Urinary bladder (tissue), 3 donors: ENCODE measurements at regions not wholly inside any gene's neighbourhood (a gene's known extent, or its start where the extent isn't known, plus 50 kb on each side); places are given as distances from the start of the nearest gene placed in this dataset.
"Not testable (repeated sequence)": the region's sequence is repeated elsewhere in the genome, so short reads cannot be mapped to it uniquely, and the experiment has no call there.

Experiments used
- DNase-seq: peaks from one replicate; pipeline ENCODE4 v3.0.0-alpha.2; 2015; ENCODE audit errors: extremely low spot score
- H3K27ac ChIP-seq: one replicate; pipeline ENCODE4 v1.5.1; 2013; ENCODE audit warnings: low read depth, mild to moderate bottlenecking, moderate library complexity
- H3K36me3 ChIP-seq: one replicate; pipeline ENCODE4 v1.6.1; 2013; ENCODE audit warnings: mild to moderate bottlenecking, moderate library complexity; ENCODE audit not compliant: insufficient read depth
- H3K4me1 ChIP-seq: one replicate; pipeline ENCODE4 v1.6.1; 2013; ENCODE audit warnings: mild to moderate bottlenecking, moderate library complexity; ENCODE audit not compliant: insufficient read depth
- H3K4me3 ChIP-seq: one replicate; pipeline ENCODE4 v1.5.1; 2013; ENCODE audit warnings: low read depth, low read length
- WGBS: extraction: QIAGEN DNeasy Blood & Tissue Kit; methylation state at CpG from one replicate; pipeline ENCODE4 v1.1.7; 2013; 5-methylcytosine and 5-hydroxymethylcytosine counted together
- donor health status: healthy with polysubstance abuse.
- donor health status: healthy.

DNA sequence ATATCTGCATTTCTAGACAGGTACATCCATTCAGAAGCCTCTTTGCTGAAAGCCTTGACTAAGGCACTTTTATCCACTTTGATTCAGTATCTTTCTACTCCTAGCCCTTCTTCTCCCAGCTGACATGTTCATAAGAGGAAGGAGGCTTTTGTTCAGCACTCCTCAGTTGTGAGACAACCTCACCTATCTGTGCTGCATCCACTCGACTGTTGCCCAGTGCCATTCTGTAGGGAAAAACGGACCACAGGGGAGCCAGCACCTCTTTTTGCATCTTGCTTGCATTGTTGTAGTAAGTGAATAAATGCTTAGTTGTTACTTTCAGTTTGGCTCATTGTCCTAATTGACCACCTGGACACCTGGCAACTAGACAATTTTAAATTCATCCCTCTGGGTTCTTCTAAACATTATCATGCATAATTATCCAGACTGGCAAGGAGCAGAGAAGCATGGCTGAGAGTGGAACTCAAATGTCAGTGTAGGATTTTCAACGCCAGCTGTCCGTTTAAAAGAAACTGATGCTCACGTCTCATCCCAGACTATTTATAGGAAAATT is 83.8 kb upstream of the BOD1L1 start:
- Histone ChIP-seq H3K4me1 (no peaks in the 10 kb centered on the region), H3K36me3 (no peaks in the 10 kb centered on the region), H3K27ac (no peak overlapping the region), H3K4me3 (no peak overlapping the region)
- no peak for DNase-seq
- WGBS: 69% methylated on average over 5 of the region's 5 CpGs

DNA sequence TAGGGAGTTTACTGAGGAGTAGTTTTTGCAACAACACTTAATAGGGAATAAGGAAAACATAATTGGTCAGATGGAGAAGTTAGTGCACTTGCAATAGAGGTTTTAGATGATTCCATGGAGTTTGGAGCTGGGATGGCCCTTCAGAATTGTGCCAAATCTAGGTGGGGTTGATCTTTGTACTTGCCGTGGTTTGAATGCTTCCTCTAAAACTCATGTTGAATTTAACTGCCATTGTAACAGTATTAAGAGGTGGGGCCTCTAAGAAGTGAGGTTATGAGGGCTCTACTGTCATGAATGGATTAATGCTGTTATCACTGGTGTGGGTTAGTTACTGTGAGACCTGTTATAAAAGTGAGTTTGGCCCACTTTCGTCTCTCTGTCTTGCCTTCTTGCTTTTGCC is 94.4 kb upstream of the BOD1L1 start:
- 57% methylated on average over 2 of the region's 2 CpGs for WGBS
- no peak for DNase-seq

DNA sequence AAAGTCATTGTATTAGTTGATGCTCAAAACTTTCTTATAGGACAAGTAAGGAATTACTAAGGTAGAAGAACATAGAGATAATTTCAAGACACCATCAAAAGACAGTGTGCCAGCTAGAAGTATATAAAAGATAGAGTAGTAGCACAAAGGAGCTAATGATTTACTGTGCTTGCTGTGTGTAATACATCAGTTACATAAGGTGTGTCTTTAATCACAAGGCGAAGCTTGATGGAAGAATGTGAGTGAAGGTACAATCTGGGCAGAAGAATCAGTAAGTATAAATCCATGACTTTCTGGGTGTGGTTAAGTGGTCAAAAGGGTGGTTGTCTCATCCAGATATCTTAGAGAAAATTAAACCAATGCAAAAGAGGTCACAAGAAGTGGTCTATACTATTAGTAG is 95.1 kb upstream of the BOD1L1 start:
- Histone ChIP-seq H3K27ac (no peak overlapping the region), H3K4me3 (no peak overlapping the region), H3K4me1 (no peaks in the 10 kb centered on the region), H3K36me3 (no peaks in the 10 kb centered on the region)
- WGBS: 91% methylated on average over 1 of the region's 1 CpG
- no peak for DNase-seq

More for the DNA sequence above, 94.4 kb upstream of the BOD1L1 start:
- no peaks in the 10 kb centered on the region for H3K4me1 ChIP-seq
- H3K4me3 ChIP-seq: no peak overlapping the region
- no peaks in the 10 kb centered on the region for H3K36me3 ChIP-seq
- H3K27ac ChIP-seq: no peak overlapping the region

- no peak overlapping the region for H3K27ac ChIP-seq
- no peak for DNase-seq
- no peaks in the 10 kb centered on the region for H3K36me3 ChIP-seq
- WGBS: 79% methylated on average over 6 of the region's 6 CpGs
- no peak overlapping the region for H3K4me3 ChIP-seq
- no peaks in the 10 kb centered on the region for H3K4me1 ChIP-seq
Observed at GRCh38 chr4:13728761-13729160, 101.2 kb upstream of the BOD1L1 start.

DNA sequence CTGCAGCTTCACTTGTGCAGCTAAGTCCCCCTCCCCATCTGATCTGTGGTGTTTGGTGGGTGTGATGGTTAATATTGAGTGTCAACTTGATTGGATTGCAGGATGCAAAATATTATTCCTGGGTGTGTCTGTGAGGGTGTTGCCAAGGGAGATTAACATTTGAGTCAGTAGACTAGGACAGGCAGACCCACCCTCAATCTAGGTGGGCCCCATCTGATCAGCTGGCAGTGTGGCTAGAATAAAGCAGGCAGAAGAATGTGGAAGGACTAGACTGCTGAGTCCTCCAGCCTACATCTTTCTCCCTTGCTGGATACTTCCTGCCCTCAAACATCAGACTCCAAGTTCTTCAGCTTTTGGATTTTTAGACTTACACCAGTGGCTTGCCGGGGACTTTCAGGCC is 103.5 kb upstream of the BOD1L1 start:
- Histone ChIP-seq H3K4me3 (no peak overlapping the region), H3K36me3 (no peaks in the 10 kb centered on the region), H3K27ac (no peak overlapping the region), H3K4me1 (no peaks in the 10 kb centered on the region)
- 94% methylated on average over 1 of the region's 1 CpG for WGBS
- DNase-seq: no peak

GRCh38 chr4:13733817-13734216 is 106.3 kb upstream of the BOD1L1 start:
- WGBS: 15% methylated on average over 1 of the region's 1 CpG
- no peak for DNase-seq
- no peak overlapping the region for H3K4me3 ChIP-seq

DNA sequence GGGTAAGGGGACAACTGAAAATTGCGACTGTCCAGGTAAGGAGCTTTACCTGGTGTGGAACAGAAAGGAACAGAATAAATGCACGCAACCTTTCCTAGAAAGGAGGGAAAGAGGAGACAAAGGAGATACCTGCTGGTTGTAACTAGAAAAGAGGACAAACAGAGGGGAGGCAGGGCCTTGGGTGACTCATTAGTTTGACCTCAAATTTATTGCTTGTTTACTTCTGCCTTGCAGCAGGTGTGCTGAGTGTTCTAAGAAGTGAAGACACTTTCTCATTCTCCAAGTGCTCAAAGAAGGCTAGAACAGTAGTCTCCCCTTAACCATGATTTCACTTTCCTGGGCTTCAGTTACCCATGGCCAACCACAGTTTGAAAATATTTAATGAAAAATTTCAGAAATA is 123.1 kb upstream of the BOD1L1 start:
- Histone ChIP-seq H3K27ac (no peak overlapping the region), H3K36me3 (no peaks in the 10 kb centered on the region), H3K4me3 (no peak overlapping the region), H3K4me1 (no peaks in the 10 kb centered on the region)
- no peak for DNase-seq
- 70% methylated on average over 2 of the region's 2 CpGs for WGBS

More at GRCh38 chr4:13733817-13734216, 106.3 kb upstream of the BOD1L1 start:
- Histone ChIP-seq H3K27ac (no peak overlapping the region), H3K36me3 (no peaks in the 10 kb centered on the region), H3K4me1 (no peaks in the 10 kb centered on the region)

DNA sequence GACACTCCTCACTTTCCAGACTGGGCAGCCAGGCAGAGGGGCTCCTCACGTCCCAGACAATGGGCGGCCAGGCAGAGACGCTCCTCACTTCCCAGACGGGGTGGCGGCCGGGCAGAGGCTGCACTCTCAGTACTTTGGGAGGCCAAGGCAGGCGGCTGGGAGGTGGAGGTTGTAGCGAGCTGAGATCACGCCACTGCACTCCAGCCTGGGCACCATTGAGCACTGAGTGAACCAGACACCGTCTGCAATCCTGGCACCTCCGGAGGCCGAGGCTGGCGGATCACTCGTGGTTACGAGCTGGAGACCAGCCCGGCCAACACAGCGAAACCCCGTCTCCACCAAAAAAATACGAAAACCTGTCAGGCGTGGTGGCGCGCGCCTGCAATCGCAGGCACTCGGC is 134.1 kb upstream of the BOD1L1 start:
- not testable (repeated sequence) for H3K36me3 ChIP-seq, H3K27ac ChIP-seq, DNase-seq, H3K4me1 ChIP-seq, H3K4me3 ChIP-seq
- WGBS: 95% methylated on average over 25 of the region's 25 CpGs

GRCh38 chr4:13762130-13762529 is 134.6 kb upstream of the BOD1L1 start:
- H3K4me1 ChIP-seq: no peaks in the 10 kb centered on the region
- H3K4me3 ChIP-seq: no peak overlapping the region
- H3K27ac ChIP-seq: no peak overlapping the region
- no peak for DNase-seq
- H3K36me3 ChIP-seq: no peaks in the 10 kb centered on the region
- WGBS: 78% methylated on average over 2 of the region's 2 CpGs

DNA sequence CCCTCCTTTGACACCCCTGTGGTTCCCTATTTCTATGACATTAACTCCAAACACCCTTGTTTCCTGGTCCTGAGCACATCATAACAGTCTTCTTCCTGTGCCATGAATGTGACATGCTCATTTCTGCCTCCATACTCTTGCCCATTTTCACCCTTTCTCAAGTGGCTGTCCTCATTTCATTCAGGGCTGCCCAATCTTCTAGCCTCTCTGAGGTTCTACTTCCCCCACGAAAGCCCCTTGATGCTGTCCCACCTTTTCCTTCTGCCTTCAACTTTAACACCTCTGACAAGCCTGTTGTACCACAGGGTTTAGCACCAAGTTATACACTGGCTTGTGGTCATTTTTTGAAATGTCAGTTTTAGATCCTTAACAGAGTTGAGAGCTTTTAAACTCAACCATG is 136.2 kb upstream of the BOD1L1 start:
- DNase-seq: no peak
- Histone ChIP-seq H3K27ac (no peak overlapping the region), H3K36me3 (no peaks in the 10 kb centered on the region), H3K4me1 (no peaks in the 10 kb centered on the region), H3K4me3 (no peak overlapping the region)
- 84% methylated on average over 1 of the region's 1 CpG for WGBS

DNA sequence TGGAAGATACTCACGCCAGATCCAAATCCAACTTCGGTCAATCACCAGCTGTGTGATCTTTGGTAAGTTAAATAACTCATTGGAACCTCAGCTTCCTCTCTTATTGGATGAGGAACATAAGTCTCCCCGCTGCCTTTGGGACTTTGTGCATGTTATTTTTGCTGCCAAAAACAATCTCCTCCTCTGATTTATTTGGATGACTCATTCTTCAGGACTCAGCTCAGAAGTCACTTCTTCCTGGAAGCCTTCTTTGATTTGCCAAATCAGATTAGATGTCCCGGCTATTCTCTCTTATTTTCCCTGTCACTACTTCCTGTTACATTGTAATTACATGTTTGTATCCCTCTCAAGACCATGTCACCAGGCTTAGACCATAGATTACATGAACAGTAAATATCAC is 138.0 kb upstream of the BOD1L1 start:
- Histone ChIP-seq H3K27ac (no peak overlapping the region), H3K4me1 (no peaks in the 10 kb centered on the region), H3K4me3 (no peak overlapping the region), H3K36me3 (no peaks in the 10 kb centered on the region)
- DNase-seq: no peak
- WGBS: 66% methylated on average over 4 of the region's 4 CpGs

DNA sequence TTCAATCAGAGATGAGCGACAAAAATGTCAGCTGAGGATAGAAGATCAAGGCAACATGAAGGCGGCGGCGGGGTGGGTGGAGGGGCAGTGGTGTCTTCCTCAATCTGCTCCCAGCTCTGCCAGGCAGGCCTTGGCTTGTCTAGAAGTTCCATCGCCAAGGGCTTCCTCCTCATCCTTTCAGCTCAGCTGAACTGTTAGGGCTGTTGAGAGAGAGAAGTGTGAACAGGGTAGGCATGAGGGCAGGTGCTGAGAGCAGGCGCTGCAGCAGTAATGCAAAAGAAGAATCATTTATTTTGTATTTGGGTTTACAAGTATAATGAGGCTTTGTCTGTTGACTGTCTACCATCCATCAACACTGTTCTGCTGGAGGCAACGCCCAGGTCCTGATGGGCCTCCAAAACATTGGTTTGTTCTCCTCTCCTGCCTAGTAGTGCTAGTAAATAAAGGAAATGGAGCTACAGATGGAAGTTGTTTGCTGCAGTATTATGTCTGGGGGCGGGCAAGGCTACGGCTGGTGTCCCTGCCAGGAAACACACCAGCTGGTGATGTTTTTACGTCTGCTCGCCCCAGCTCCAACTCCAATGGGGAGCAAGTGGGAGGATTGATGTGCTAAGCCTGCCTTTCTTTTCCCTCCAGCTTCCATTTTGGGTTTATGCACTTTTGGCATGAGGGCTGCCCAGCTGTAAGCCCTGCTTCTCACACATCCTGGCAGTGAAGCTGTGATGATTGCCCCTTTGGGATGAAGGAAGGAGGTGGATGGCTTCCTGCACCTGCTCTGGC is 139.4 kb upstream of the BOD1L1 start:
- 75% methylated on average over 11 of the region's 11 CpGs for WGBS
- no peak overlapping the region for H3K27ac ChIP-seq
- DNase-seq: no peak
- no peaks in the 10 kb centered on the region for H3K36me3 ChIP-seq
- no peaks in the 10 kb centered on the region for H3K4me1 ChIP-seq
- no peak overlapping the region for H3K4me3 ChIP-seq

GRCh38 chr4:13777341-13777740 is 149.8 kb upstream of the BOD1L1 start:
- H3K27ac ChIP-seq: no peak overlapping the region
- WGBS: 50% methylated on average over 1 of the region's 1 CpG
- no peak overlapping the region for H3K4me3 ChIP-seq
- no peaks in the 10 kb centered on the region for H3K4me1 ChIP-seq
- DNase-seq: no peak
- H3K36me3 ChIP-seq: no peaks in the 10 kb centered on the region

GRCh38 chr4:13778367-13778766 is 150.8 kb upstream of the BOD1L1 start:
- DNase-seq: no peak
- no peak overlapping the region for H3K27ac ChIP-seq
- no peaks in the 10 kb centered on the region for H3K4me1 ChIP-seq
- H3K36me3 ChIP-seq: no peaks in the 10 kb centered on the region
- H3K4me3 ChIP-seq: no peak overlapping the region
- 48% methylated on average over 1 of the region's 1 CpG for WGBS
